ENCODE measurements at regions not wholly inside any gene's neighbourhood (a gene's known extent, or its start where the extent isn't known, plus 50 kb on each side); places are given as distances from the start of the nearest gene placed in this dataset.
"Not testable (repeated sequence)": the region's sequence is repeated elsewhere in the genome, so short reads cannot be mapped to it uniquely, and the experiment has no call there.

GRCh38 chr17:20649097-20649767 lies 69.7 kb downstream of the CDRT15L2 start:
- TF ChIP-seq CTCF, EP300, POLR2A (IDR thresholded peaks at IDR 0.05): not testable (repeated sequence)
